Muscle of back (tissue), 3 donors: ENCODE measurements at regions not wholly inside any gene's neighbourhood (a gene's known extent, or its start where the extent isn't known, plus 50 kb on each side); places are given as distances from the start of the nearest gene placed in this dataset.
"Not testable (repeated sequence)": the region's sequence is repeated elsewhere in the genome, so short reads cannot be mapped to it uniquely, and the experiment has no call there.

Source experiments
- DNase-seq, 3 donors: peaks; one replicate each; pipeline versions ENCODE4 v3.0.0 to v3.0.0-alpha.2; 2013

GRCh38 chr10:78339251-78339650 is 305.6 kb downstream of the RPS24 start:
- DNase-seq: no peak

GRCh38 chr10:78341953-78342614 is 308.4 kb downstream of the RPS24 start:
- DNase-seq: no peak

- DNase-seq: no peak
Observed at GRCh38 chr10:78342827-78343653, 309.4 kb downstream of the RPS24 start.

- not testable (repeated sequence) for DNase-seq
Observed at GRCh38 chr10:78344257-78344656, 310.6 kb downstream of the RPS24 start.

- DNase-seq: not testable (repeated sequence)
Observed at GRCh38 chr10:78345515-78345914, 311.9 kb downstream of the RPS24 start.

GRCh38 chr10:78346721-78347120 is 313.1 kb downstream of the RPS24 start:
- DNase-seq: no peak

- DNase-seq: no peak
Observed at GRCh38 chr10:78348411-78349164, 314.9 kb downstream of the RPS24 start.

GRCh38 chr10:78349165-78349516 is 315.5 kb downstream of the RPS24 start:
- no peak for DNase-seq

- no peak for DNase-seq
Observed at GRCh38 chr10:78349911-78350663, 316.4 kb downstream of the RPS24 start.

GRCh38 chr10:78351283-78351682 is 317.6 kb downstream of the RPS24 start:
- DNase-seq: no peak

- peak in 2 of 3 donors; percentile 36 to 52 for DNase-seq
Observed at GRCh38 chr10:78351809-78352208, 318.1 kb downstream of the RPS24 start.

- DNase-seq: no peak
Observed at GRCh38 chr10:78353636-78354035, 320.0 kb downstream of the RPS24 start.

GRCh38 chr10:78354101-78354500 is 320.4 kb downstream of the RPS24 start:
- DNase-seq: peak in 1 of 3 donors; percentile 45

GRCh38 chr10:78356291-78356900 is 322.7 kb downstream of the RPS24 start:
- DNase-seq: no peak

- DNase-seq: peak; percentile 36 to 77 (median 69)
Observed at GRCh38 chr10:78357141-78358063, 323.7 kb downstream of the RPS24 start.

- DNase-seq: no peak
Observed at GRCh38 chr10:78358351-78358750, 324.7 kb downstream of the RPS24 start.

GRCh38 chr10:78358982-78359381 is 325.3 kb downstream of the RPS24 start:
- no peak for DNase-seq

- no peak for DNase-seq
Observed at GRCh38 chr10:78359640-78360091, 326.0 kb downstream of the RPS24 start.

- no peak for DNase-seq
Observed at GRCh38 chr10:78360284-78360683, 326.6 kb downstream of the RPS24 start.

- no peak for DNase-seq
Observed at GRCh38 chr10:78361031-78361430, 327.4 kb downstream of the RPS24 start.
